Fibroblast of lung (primary cell): ENCODE measurements at regions not wholly inside any gene's neighbourhood (a gene's known extent, or its start where the extent isn't known, plus 50 kb on each side); places are given as distances from the start of the nearest gene placed in this dataset.

Experiments used
- DNase-seq, 2 donors: peaks; one replicate each; pipeline versions ENCODE4 v3.0.0 to v3.0.0-alpha.2; 2010; ENCODE audit warnings: low read depth in 2 of 2
- H2AFZ ChIP-seq: 2 replicates; pipeline ENCODE4 v1.5.1; 2012; ENCODE audit warnings: low read length, control low read depth, inconsistent platforms
- H3K27ac ChIP-seq: 2 replicates; pipeline ENCODE4 v1.5.1; 2011; ENCODE audit warnings: low read length, control low read depth; ENCODE audit not compliant: insufficient read depth
- H3K27me3 ChIP-seq: 2 replicates; pipeline ENCODE4 v1.5.1; 2011; ENCODE audit warnings: mild to moderate bottlenecking, low read length; ENCODE audit not compliant: control insufficient read depth, insufficient read depth
- H3K36me3 ChIP-seq: 2 replicates; pipeline ENCODE4 v1.5.1; 2011; ENCODE audit warnings: low read length; ENCODE audit not compliant: control insufficient read depth, insufficient read depth
- H3K4me1 ChIP-seq: 2 replicates; pipeline ENCODE4 v1.5.1; 2011; ENCODE audit warnings: low read length; ENCODE audit not compliant: control insufficient read depth, insufficient read depth; ENCODE audit errors: extremely low read depth
- H3K4me2 ChIP-seq: 2 replicates; pipeline ENCODE4 v1.5.1; 2011; ENCODE audit warnings: low read length, control low read depth; ENCODE audit not compliant: insufficient read depth; ENCODE audit errors: extremely low read depth
- H3K4me3 ChIP-seq, 4 experiments: fragments of 200-600 bp in 1 of 4; sonication (generic) in 1 of 4; replicated peaks in 1 of 4; 2 replicates each; pipeline ENCODE4 v1.5.1; 2011 to 2016; ENCODE audit warnings: low read length in 4 of 4, low read depth in 3 of 4, mild to moderate bottlenecking in 3 of 4, control low read depth in 2 of 4, inconsistent platforms in 1 of 4, mixed read lengths in 1 of 4; ENCODE audit not compliant: insufficient read depth in 1 of 4; ENCODE audit errors: control extremely low read depth in 1 of 4
- H3K79me2 ChIP-seq: 2 replicates; pipeline ENCODE4 v1.5.1; 2012; ENCODE audit warnings: mild to moderate bottlenecking, low read length, inconsistent platforms; ENCODE audit not compliant: control insufficient read depth, insufficient read depth
- H3K9ac ChIP-seq: 2 replicates; pipeline ENCODE4 v1.5.1; 2011; ENCODE audit warnings: mild to moderate bottlenecking, low read length, control low read depth; ENCODE audit not compliant: insufficient read depth
- H3K9me3 ChIP-seq: 2 replicates; pipeline ENCODE4 v1.5.1; 2012; ENCODE audit warnings: low read depth, low read length; ENCODE audit not compliant: control insufficient read depth, insufficient read depth
- H4K20me1 ChIP-seq: 2 replicates; pipeline ENCODE4 v1.5.1; 2011; ENCODE audit warnings: low read length; ENCODE audit not compliant: control insufficient read depth, insufficient read depth; ENCODE audit errors: extremely low read depth
- CTCF ChIP-seq, 2 donors: IDR thresholded peaks in 1 of 2; conservative IDR thresholded peaks in 1 of 2; 1 replicate in 1 of 2; 2 replicates in 1 of 2; pipeline ENCODE4 v1.5.1; 2011 to 2012; ENCODE audit warnings: low read length in 2 of 2, control low read depth in 1 of 2, inconsistent platforms in 1 of 2, low read depth in 1 of 2, mild to moderate bottlenecking in 1 of 2
- EZH2 ChIP-seq: IDR thresholded peaks from 2 replicates; pipeline ENCODE4 v1.5.1; 2012; ENCODE audit warnings: low read length, control low read depth, mild to moderate bottlenecking; ENCODE audit errors: missing control alignments

GRCh38 chr14:98446508-98446907 is 825.5 kb downstream of the BCL11B start:
- Histone ChIP-seq H3K4me1 (no peaks in the 10 kb centered on the region), H4K20me1 (no peaks in the 10 kb centered on the region), H3K36me3 (no peaks in the 10 kb centered on the region), H3K4me3 (no peak overlapping the region), H2AFZ (no peak overlapping the region), H3K9me3 (no peaks in the 10 kb centered on the region), H3K4me2 (no peak overlapping the region), H3K27me3 (no peaks in the 10 kb centered on the region), H3K27ac (no peak overlapping the region), H3K79me2 (no peaks in the 10 kb centered on the region), H3K9ac (no peak overlapping the region)
- no peak for DNase-seq
- TF ChIP-seq CTCF (conservative IDR thresholded peaks at IDR 0.05 in 1 of 2, IDR thresholded peaks at IDR 0.05 in 1 of 2; ENCODE audit: low read depth in 1 of 2, low read length in 2 of 2): no peak
- no peak for TF ChIP-seq EZH2

GRCh38 chr14:98456231-98456630 is 815.8 kb downstream of the BCL11B start:
- Histone ChIP-seq H3K27ac (no peak overlapping the region), H3K4me3 (no peak overlapping the region)

GRCh38 chr14:98458702-98459101 is 813.3 kb downstream of the BCL11B start:
- H3K27ac ChIP-seq: no peak overlapping the region
- no peak overlapping the region for H2AFZ ChIP-seq
- no peak overlapping the region for H3K4me2 ChIP-seq
- no peaks in the 10 kb centered on the region for H4K20me1 ChIP-seq
- no peak for DNase-seq
- no peaks in the 10 kb centered on the region for H3K79me2 ChIP-seq
- H3K9ac ChIP-seq: no peak overlapping the region
- no peak overlapping the region for H3K4me3 ChIP-seq
- H3K9me3 ChIP-seq: no peaks in the 10 kb centered on the region
- no peaks in the 10 kb centered on the region for H3K4me1 ChIP-seq
- H3K36me3 ChIP-seq: no peaks in the 10 kb centered on the region
- TF ChIP-seq CTCF (conservative IDR thresholded peaks at IDR 0.05 in 1 of 2, IDR thresholded peaks at IDR 0.05 in 1 of 2; ENCODE audit: low read depth in 1 of 2, low read length in 2 of 2) (no peak), EZH2 (no peak)
- no peaks in the 10 kb centered on the region for H3K27me3 ChIP-seq

More at GRCh38 chr14:98456231-98456630, 815.8 kb downstream of the BCL11B start:
- Histone ChIP-seq H3K9me3 (no peaks in the 10 kb centered on the region), H3K9ac (no peak overlapping the region), H4K20me1 (no peaks in the 10 kb centered on the region), H3K36me3 (no peaks in the 10 kb centered on the region), H3K4me1 (no peaks in the 10 kb centered on the region), H2AFZ (no peak overlapping the region), H3K79me2 (no peaks in the 10 kb centered on the region), H3K27me3 (no peaks in the 10 kb centered on the region), H3K4me2 (no peak overlapping the region)
- no peak for TF ChIP-seq EZH2
- TF ChIP-seq CTCF (conservative IDR thresholded peaks at IDR 0.05 in 1 of 2, IDR thresholded peaks at IDR 0.05 in 1 of 2; ENCODE audit: low read depth in 1 of 2, low read length in 2 of 2): no peak
- no peak for DNase-seq
